Liver (tissue), 8 donors: ENCODE measurements at regions not wholly inside any gene's neighbourhood (a gene's known extent, or its start where the extent isn't known, plus 50 kb on each side); places are given as distances from the start of the nearest gene placed in this dataset.

Experiments used
- DNase-seq: peaks from one replicate; pipeline ENCODE4 v3.0.0-alpha.2; 2017; ENCODE audit warnings: low spot score
- H3K27ac ChIP-seq, 2 donors: one replicate each; pipeline ENCODE4 v1.7.0; 2013; ENCODE audit warnings: inconsistent platforms in 2 of 2, low read length in 2 of 2, control low read depth in 1 of 2, low read depth in 1 of 2, mild to moderate bottlenecking in 1 of 2
- H3K27me3 ChIP-seq, 4 donors: one replicate each; pipeline versions ENCODE4 v1.6.1 to v1.7.0; 2013; ENCODE audit warnings: low read length in 3 of 4, inconsistent platforms in 1 of 4, mild to moderate bottlenecking in 1 of 4, moderate library complexity in 1 of 4; ENCODE audit not compliant: control insufficient read depth in 4 of 4, insufficient read depth in 4 of 4
- H3K36me3 ChIP-seq, 4 donors: one replicate each; pipeline versions ENCODE4 v1.6.1 to v1.7.0; 2013; ENCODE audit warnings: low read length in 3 of 4, mild to moderate bottlenecking in 3 of 4, low read depth in 1 of 4, moderate library complexity in 1 of 4; ENCODE audit not compliant: control insufficient read depth in 4 of 4, insufficient read depth in 3 of 4
- H3K4me1 ChIP-seq, 4 donors: one replicate each; pipeline versions ENCODE4 v1.6.1 to v1.7.0; 2013; ENCODE audit warnings: low read length in 3 of 4, mild to moderate bottlenecking in 3 of 4, moderate library complexity in 1 of 4; ENCODE audit not compliant: control insufficient read depth in 4 of 4, insufficient read depth in 4 of 4
- H3K4me3 ChIP-seq, 3 donors: one replicate each; pipeline versions ENCODE4 v1.6.1 to v1.7.0; 2013; ENCODE audit warnings: low read length in 3 of 3, control low read depth in 1 of 3, low read depth in 1 of 3, mild to moderate bottlenecking in 1 of 3
- H3K9ac ChIP-seq, 2 donors: one replicate each; pipeline ENCODE4 v1.7.0; 2013; ENCODE audit warnings: low read length in 2 of 2, mild to moderate bottlenecking in 2 of 2, moderate library complexity in 2 of 2, control low read depth in 1 of 2, low read depth in 1 of 2
- H3K9me3 ChIP-seq, 4 donors: one replicate each; pipeline versions ENCODE4 v1.6.1 to v1.7.0; 2013; ENCODE audit warnings: low read length in 3 of 4; ENCODE audit not compliant: control insufficient read depth in 4 of 4
- ATF3 ChIP-seq: IDR thresholded peaks from 2 replicates; pipeline ENCODE4 v1.6.1; 2016; ENCODE audit warnings: antibody characterized with exemption
- CTCF ChIP-seq: fragments of 150-350 bp; IDR thresholded peaks from 2 replicates; pipeline ENCODE4 v1.5.1; 2017; ENCODE audit warnings: improper control_type of control experiment, low read depth, low read length; ENCODE audit not compliant: missing input control
- EGR1 ChIP-seq, 2 donors: IDR thresholded peaks; 2 replicates each; pipeline ENCODE4 v1.6.1; 2016 to 2018; ENCODE audit warnings: antibody characterized with exemption in 2 of 2, low read depth in 2 of 2
- FOXA2 ChIP-seq: IDR thresholded peaks from 2 replicates; pipeline ENCODE4 v1.6.1; 2016; ENCODE audit warnings: antibody characterized with exemption
- GABPA ChIP-seq, 2 donors: IDR thresholded peaks in 1 of 2; conservative IDR thresholded peaks in 1 of 2; 2 replicates each; pipeline ENCODE4 v1.6.1; 2016; ENCODE audit warnings: antibody characterized with exemption in 2 of 2, mild to moderate bottlenecking in 1 of 2, moderate library complexity in 1 of 2
- HNF4A ChIP-seq, 2 donors: conservative IDR thresholded peaks; 2 replicates each; pipeline ENCODE4 v1.6.1; 2016; ENCODE audit warnings: antibody characterized with exemption in 2 of 2, mild to moderate bottlenecking in 2 of 2
- HNF4G ChIP-seq: IDR thresholded peaks from 2 replicates; pipeline ENCODE4 v1.6.1; 2016; ENCODE audit warnings: antibody characterized with exemption
- MAX ChIP-seq: IDR thresholded peaks from 2 replicates; pipeline ENCODE4 v1.6.1; 2016; ENCODE audit warnings: antibody characterized with exemption
- NR2F2 ChIP-seq: IDR thresholded peaks from 2 replicates; pipeline ENCODE4 v1.6.1; 2016; ENCODE audit warnings: antibody characterized with exemption
- RAD21 ChIP-seq, 2 donors: IDR thresholded peaks; 2 replicates each; pipeline ENCODE4 v1.6.1; 2016; ENCODE audit warnings: antibody characterized with exemption in 2 of 2, mild to moderate bottlenecking in 2 of 2
- TAF1 ChIP-seq: conservative IDR thresholded peaks from 2 replicates; pipeline ENCODE4 v1.6.1; 2016; ENCODE audit warnings: antibody characterized with exemption, mild to moderate bottlenecking
- YY1 ChIP-seq: IDR thresholded peaks from 2 replicates; pipeline ENCODE4 v1.6.1; 2016; ENCODE audit warnings: antibody characterized with exemption, mild to moderate bottlenecking
- WGBS: extraction: QIAGEN DNeasy Blood & Tissue Kit; methylation state at CpG from one replicate; pipeline ENCODE4 v1.1.7; 2013; 5-methylcytosine and 5-hydroxymethylcytosine counted together
- TF ChIP-seq, protein P1 (sequence below): IDR thresholded peaks from 2 replicates; pipeline ENCODE4 v1.6.1; 2016; ENCODE audit warnings: antibody characterized with exemption
- donor health status: healthy.
- donor health status: healthy.
- donor health status: healthy.
- donor health status: healthy.
- donor health status: healthy.

GRCh38 chr3:168688267-168688666, 592.5 kb upstream of the GOLIM4 start:
- TF ChIP-seq ATF3, result no peak
- no peak for TF ChIP-seq GABPA (IDR thresholded peaks at IDR 0.05 in 1 of 2, conservative IDR thresholded peaks at IDR 0.05 in 1 of 2)
- no peak for TF ChIP-seq MAX
- no peak for TF ChIP-seq FOXA2
- TF ChIP-seq TAF1, result no peak
- TF ChIP-seq, protein P1, sequence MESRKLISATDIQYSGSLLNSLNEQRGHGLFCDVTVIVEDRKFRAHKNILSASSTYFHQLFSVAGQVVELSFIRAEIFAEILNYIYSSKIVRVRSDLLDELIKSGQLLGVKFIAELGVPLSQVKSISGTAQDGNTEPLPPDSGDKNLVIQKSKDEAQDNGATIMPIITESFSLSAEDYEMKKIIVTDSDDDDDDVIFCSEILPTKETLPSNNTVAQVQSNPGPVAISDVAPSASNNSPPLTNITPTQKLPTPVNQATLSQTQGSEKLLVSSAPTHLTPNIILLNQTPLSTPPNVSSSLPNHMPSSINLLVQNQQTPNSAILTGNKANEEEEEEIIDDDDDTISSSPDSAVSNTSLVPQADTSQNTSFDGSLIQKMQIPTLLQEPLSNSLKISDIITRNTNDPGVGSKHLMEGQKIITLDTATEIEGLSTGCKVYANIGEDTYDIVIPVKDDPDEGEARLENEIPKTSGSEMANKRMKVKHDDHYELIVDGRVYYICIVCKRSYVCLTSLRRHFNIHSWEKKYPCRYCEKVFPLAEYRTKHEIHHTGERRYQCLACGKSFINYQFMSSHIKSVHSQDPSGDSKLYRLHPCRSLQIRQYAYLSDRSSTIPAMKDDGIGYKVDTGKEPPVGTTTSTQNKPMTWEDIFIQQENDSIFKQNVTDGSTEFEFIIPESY, result no peak
- no peak for TF ChIP-seq EGR1 (IDR thresholded peaks at IDR 0.05; ENCODE audit: low read depth in 2 of 2)
- no peak for TF ChIP-seq HNF4G
- no peak for TF ChIP-seq RAD21 (IDR thresholded peaks at IDR 0.05)
- TF ChIP-seq YY1, result no peak
- TF ChIP-seq HNF4A (conservative IDR thresholded peaks at IDR 0.05), result no peak
- WGBS, result 72% methylated on average over 5 of the region's 5 CpGs
- Histone ChIP-seq H3K4me1 (no peaks in the 10 kb centered on the region), H3K4me3 (no peak overlapping the region), H3K27ac (no peak overlapping the region), H3K36me3 (no peaks in the 10 kb centered on the region), H3K9ac (no peak overlapping the region), H3K27me3 (no peaks in the 10 kb centered on the region), H3K9me3 (no peaks in the 10 kb centered on the region)
- DNase-seq, result no peak

GRCh38 chr3:168684519-168684918, 588.8 kb upstream of the GOLIM4 start:
- WGBS, result 82% methylated on average over 6 of the region's 6 CpGs
- Histone ChIP-seq H3K9ac (no peak overlapping the region), H3K27ac (no peak overlapping the region), H3K4me3 (no peak overlapping the region), H3K9me3 (no peaks in the 10 kb centered on the region), H3K36me3 (no peaks in the 10 kb centered on the region), H3K27me3 (no peaks in the 10 kb centered on the region), H3K4me1 (no peaks in the 10 kb centered on the region)
- TF ChIP-seq CTCF, result no peak
- TF ChIP-seq, protein P1, result no peak
- TF ChIP-seq TAF1, result no peak
- no peak for TF ChIP-seq ATF3
- no peak for TF ChIP-seq NR2F2
- TF ChIP-seq FOXA2, result no peak
- TF ChIP-seq HNF4G, result no peak
- TF ChIP-seq YY1, result no peak
- DNase-seq, result no peak
